OCI-LY3 (cell line): ENCODE measurements at regions not wholly inside any gene's neighbourhood (a gene's known extent, or its start where the extent isn't known, plus 50 kb on each side); places are given as distances from the start of the nearest gene placed in this dataset.

Experiments
- H2AFZ ChIP-seq: fragments of 200-600, 300-600 bp; shearing (Covaris generic); 2 replicates; pipeline ENCODE4 v1.6.0; 2014; ENCODE audit warnings: antibody characterized with exemption, low read depth, low read length
- H3K27ac ChIP-seq: fragments of 200-600, 300-600 bp; sonication (generic); 2 replicates; pipeline ENCODE4 v1.5.1; 2014; ENCODE audit warnings: mild to moderate bottlenecking, low read length, moderate library complexity, mixed read lengths
- H3K27me3 ChIP-seq: fragments of 200-600, 300-600 bp; sonication (generic); 2 replicates; pipeline ENCODE4 v1.6.1; 2014; ENCODE audit warnings: low read depth, low read length, mixed read lengths
- H3K36me3 ChIP-seq: fragments of 200-600, 300-600 bp; sonication (generic); replicated peaks from 2 replicates; pipeline ENCODE3; 2014; ENCODE audit warnings: low read depth, low read length, mixed read lengths
- H3K4me1 ChIP-seq: fragments of 300-600, 200-600 bp; sonication (generic); 2 replicates; pipeline ENCODE4 v1.6.1; 2014; ENCODE audit warnings: low read length, mixed read lengths
- H3K4me2 ChIP-seq: fragments of 200-600, 300-600 bp; sonication (generic); 2 replicates; pipeline ENCODE4 v1.6.1; 2014; ENCODE audit warnings: low read length, mixed read lengths
- H3K4me3 ChIP-seq: fragments of 300-600, 200-600 bp; sonication (generic); 2 replicates; pipeline ENCODE4 v1.5.1; 2014; ENCODE audit warnings: antibody characterized with exemption, mild to moderate bottlenecking, low read length, moderate library complexity
- H3K79me2 ChIP-seq: fragments of 300-600, 200-600 bp; shearing (Covaris generic); 2 replicates; pipeline ENCODE4 v1.6.1; 2014; ENCODE audit warnings: mild to moderate bottlenecking, low read length, mixed read lengths
- H3K9ac ChIP-seq: fragments of 300-600, 200-600 bp; shearing (Covaris generic); 2 replicates; pipeline ENCODE4 v1.6.0; 2014; ENCODE audit warnings: mild to moderate bottlenecking, low read length, moderate library complexity
- H3K9me3 ChIP-seq: fragments of 200-600, 300-600 bp; shearing (Covaris generic); 2 replicates; pipeline ENCODE4 v1.6.1; 2014; ENCODE audit warnings: low read length, mixed read lengths; ENCODE audit not compliant: insufficient read depth
- H4K20me1 ChIP-seq: fragments of 200-600, 300-600 bp; sonication (generic); 2 replicates; pipeline ENCODE4 v1.6.1; 2016; ENCODE audit warnings: low read length, mixed read lengths; ENCODE audit not compliant: insufficient read depth
- EZH2phosphoT487 ChIP-seq: fragments of 200-600 bp; shearing (Covaris generic); IDR thresholded peaks from 2 replicates; pipeline ENCODE4 v1.6.1; 2018; ENCODE audit warnings: antibody characterized with exemption, mixed run types, low read depth
- TF ChIP-seq, protein P1 (sequence below): fragments of 200-600, 300-600 bp; sonication (generic); IDR thresholded peaks from 2 replicates; pipeline ENCODE4 v1.5.1; 2014; ENCODE audit warnings: antibody characterized with exemption, low read length, low read depth

DNA sequence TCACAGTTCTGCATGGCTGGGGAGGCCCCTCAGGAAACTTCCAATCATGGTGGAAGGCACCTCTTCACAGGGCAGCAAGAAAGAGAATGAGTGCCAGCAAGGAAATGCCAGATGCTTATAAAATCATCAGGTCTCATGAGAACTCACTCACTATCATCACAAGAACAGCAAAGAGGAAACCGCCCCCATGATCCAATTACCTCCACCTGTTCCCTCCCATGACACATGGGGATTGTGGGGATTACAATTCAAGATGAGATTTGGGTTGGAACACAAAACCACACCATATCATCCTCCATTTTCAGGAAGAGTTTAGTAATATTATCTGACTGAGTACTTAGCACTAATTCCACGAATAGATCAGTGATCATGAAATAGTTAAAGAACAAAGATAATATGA, 244.2 kb downstream of the LMO4 start:
- Histone ChIP-seq H3K4me1 (no peaks in the 10 kb centered on the region), H3K27me3 (no peaks in the 10 kb centered on the region), H2AFZ (no peak overlapping the region), H3K79me2 (no peaks in the 10 kb centered on the region), H3K36me3 (no peaks in the 10 kb centered on the region), H3K9ac (no peak overlapping the region), H4K20me1 (no peaks in the 10 kb centered on the region), H3K9me3 (no peaks in the 10 kb centered on the region), H3K27ac (no peak overlapping the region), H3K4me3 (no peak overlapping the region), H3K4me2 (no peak overlapping the region)
- TF ChIP-seq EZH2phosphoT487: no peak
- TF ChIP-seq, protein P1, sequence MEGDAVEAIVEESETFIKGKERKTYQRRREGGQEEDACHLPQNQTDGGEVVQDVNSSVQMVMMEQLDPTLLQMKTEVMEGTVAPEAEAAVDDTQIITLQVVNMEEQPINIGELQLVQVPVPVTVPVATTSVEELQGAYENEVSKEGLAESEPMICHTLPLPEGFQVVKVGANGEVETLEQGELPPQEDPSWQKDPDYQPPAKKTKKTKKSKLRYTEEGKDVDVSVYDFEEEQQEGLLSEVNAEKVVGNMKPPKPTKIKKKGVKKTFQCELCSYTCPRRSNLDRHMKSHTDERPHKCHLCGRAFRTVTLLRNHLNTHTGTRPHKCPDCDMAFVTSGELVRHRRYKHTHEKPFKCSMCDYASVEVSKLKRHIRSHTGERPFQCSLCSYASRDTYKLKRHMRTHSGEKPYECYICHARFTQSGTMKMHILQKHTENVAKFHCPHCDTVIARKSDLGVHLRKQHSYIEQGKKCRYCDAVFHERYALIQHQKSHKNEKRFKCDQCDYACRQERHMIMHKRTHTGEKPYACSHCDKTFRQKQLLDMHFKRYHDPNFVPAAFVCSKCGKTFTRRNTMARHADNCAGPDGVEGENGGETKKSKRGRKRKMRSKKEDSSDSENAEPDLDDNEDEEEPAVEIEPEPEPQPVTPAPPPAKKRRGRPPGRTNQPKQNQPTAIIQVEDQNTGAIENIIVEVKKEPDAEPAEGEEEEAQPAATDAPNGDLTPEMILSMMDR: no peak

DNA sequence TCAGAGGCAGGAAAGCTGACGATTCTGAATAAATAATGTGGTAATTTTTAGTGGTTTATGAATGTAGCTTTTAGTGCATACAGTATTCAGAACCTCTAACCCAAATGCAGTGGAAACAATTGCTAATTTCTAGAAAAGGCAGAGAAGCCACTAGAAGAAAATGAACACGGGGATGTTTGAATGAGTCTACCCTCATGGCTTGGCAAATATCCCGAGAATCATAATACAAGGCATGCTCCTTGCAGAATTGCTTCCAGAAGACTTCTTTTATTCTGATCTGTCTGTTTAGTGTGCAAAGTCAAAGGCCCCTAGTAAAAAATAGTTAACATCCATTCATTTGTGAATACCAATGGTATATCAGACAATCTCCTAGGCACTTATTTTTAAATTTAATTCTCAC, 246.8 kb downstream of the LMO4 start:
- H3K9me3 ChIP-seq: no peaks in the 10 kb centered on the region
- H3K4me3 ChIP-seq: no peak overlapping the region
- no peaks in the 10 kb centered on the region for H4K20me1 ChIP-seq
- H3K4me2 ChIP-seq: no peak overlapping the region
- TF ChIP-seq, protein P1: no peak
- no peak for TF ChIP-seq EZH2phosphoT487
- no peak overlapping the region for H2AFZ ChIP-seq
- no peaks in the 10 kb centered on the region for H3K79me2 ChIP-seq
- H3K9ac ChIP-seq: no peak overlapping the region
- no peak overlapping the region for H3K27ac ChIP-seq
- no peaks in the 10 kb centered on the region; the same call in 1 of the 2 replicates for H3K27me3 ChIP-seq
- H3K36me3 ChIP-seq: no peaks in the 10 kb centered on the region
- H3K4me1 ChIP-seq: no peaks in the 10 kb centered on the region

DNA sequence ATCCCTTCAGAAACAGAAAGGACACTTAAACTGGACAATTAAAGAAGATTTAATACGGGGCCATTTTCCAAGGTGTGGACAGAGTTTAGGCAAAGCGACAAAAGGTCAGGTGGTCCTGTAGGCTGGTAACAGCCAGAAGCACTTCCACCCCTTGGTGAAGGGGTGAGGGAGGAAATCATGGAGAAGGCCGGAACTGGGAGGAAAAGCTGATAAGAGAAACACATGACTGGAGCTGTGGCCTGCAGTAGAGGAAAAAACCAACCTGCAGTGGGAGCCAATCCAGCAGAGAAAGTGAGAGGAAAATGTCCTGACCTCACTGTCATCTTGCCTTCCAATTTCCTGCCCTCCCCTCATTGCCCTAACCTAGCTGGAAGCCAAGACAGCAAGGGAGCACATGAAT, 249.8 kb downstream of the LMO4 start:
- Histone ChIP-seq H3K27ac (no peak overlapping the region), H3K79me2 (no peaks in the 10 kb centered on the region), H3K9ac (no peak overlapping the region), H2AFZ (no peak overlapping the region), H3K27me3 (no peaks in the 10 kb centered on the region; the same call in none of the 2 replicates), H3K9me3 (no peaks in the 10 kb centered on the region), H4K20me1 (no peaks in the 10 kb centered on the region), H3K4me1 (no peaks in the 10 kb centered on the region), H3K4me2 (no peak overlapping the region), H3K4me3 (no peak overlapping the region), H3K36me3 (no peaks in the 10 kb centered on the region)
- TF ChIP-seq EZH2phosphoT487: no peak
- TF ChIP-seq, protein P1: no peak

DNA sequence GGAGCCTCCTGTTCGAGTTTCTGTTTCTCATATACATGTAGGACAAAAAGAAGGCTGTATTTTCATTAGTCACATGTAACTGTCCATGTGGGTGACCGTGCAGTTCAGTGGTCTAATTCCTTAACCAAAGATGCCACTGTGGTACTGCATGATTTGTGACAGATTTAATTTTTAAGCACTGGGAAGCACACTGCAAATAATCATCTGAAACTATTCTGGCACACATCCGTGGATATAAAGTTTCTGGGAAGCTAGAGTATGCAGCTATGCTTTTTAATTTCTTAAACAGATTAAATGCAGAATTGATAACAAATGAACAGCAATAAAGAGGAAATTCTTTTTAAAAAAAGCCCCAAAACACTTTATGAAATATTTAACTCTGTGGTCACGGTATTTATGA, 254.8 kb downstream of the LMO4 start:
- H3K4me3 ChIP-seq: no peak overlapping the region
- H3K27ac ChIP-seq: no peak overlapping the region
- no peaks in the 10 kb centered on the region for H3K79me2 ChIP-seq
- H4K20me1 ChIP-seq: no peaks in the 10 kb centered on the region
- no peak for TF ChIP-seq EZH2phosphoT487
- TF ChIP-seq, protein P1: no peak
- no peak overlapping the region for H3K9ac ChIP-seq
- H3K9me3 ChIP-seq: no peaks in the 10 kb centered on the region
- H2AFZ ChIP-seq: no peak overlapping the region
- peaks cover 34% of the 10 kb centered on the region for H3K27me3 ChIP-seq
- H3K4me2 ChIP-seq: no peak overlapping the region
- peaks cover 16% of the 10 kb centered on the region for H3K4me1 ChIP-seq
- H3K36me3 ChIP-seq: no peaks in the 10 kb centered on the region
